Gastroesophageal sphincter (tissue), 3 donors: ENCODE measurements at regions not wholly inside any gene's neighbourhood (a gene's known extent, or its start where the extent isn't known, plus 50 kb on each side); places are given as distances from the start of the nearest gene placed in this dataset.

Experiments
- EP300 ChIP-seq: sonication (generic); formaldehyde crosslinking; IDR thresholded peaks from one replicate; pipeline ENCODE4 v1.6.1; 2017; ENCODE audit warnings: antibody characterized with exemption, mild to moderate bottlenecking
- TF ChIP-seq, protein P1 (sequence below), 4 experiments: fragments of 200-600 bp in 2 of 4; fragments of 450-650 bp in 2 of 4; sonication (generic) in 1 of 4; IDR thresholded peaks; one replicate each; pipeline ENCODE4 v1.5.1; 2017 to 2019; ENCODE audit warnings: antibody characterized with exemption in 4 of 4, mild to moderate bottlenecking in 2 of 4, moderate library complexity in 2 of 4

DNA sequence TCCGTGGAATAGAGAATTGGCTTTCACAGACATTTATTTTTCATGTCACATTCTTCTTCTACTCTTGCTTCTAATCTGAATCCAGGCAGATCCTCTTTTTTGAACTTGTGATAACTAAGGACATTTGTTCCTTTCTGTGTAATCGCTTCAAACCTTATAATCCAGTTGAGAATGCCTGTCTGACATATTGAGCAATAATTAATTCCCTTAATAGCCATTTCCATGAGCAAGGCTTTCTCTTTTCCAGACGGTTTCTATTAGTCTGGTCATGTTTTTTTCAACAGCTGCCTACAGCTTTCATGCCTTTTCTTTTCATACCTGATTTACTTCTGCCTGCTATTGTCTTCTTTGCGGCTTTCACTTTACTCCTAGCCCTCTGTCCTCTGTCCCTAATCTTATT, 163.4 kb downstream of the CYYR1 start:
- no peak for TF ChIP-seq EP300
- TF ChIP-seq, protein P1, sequence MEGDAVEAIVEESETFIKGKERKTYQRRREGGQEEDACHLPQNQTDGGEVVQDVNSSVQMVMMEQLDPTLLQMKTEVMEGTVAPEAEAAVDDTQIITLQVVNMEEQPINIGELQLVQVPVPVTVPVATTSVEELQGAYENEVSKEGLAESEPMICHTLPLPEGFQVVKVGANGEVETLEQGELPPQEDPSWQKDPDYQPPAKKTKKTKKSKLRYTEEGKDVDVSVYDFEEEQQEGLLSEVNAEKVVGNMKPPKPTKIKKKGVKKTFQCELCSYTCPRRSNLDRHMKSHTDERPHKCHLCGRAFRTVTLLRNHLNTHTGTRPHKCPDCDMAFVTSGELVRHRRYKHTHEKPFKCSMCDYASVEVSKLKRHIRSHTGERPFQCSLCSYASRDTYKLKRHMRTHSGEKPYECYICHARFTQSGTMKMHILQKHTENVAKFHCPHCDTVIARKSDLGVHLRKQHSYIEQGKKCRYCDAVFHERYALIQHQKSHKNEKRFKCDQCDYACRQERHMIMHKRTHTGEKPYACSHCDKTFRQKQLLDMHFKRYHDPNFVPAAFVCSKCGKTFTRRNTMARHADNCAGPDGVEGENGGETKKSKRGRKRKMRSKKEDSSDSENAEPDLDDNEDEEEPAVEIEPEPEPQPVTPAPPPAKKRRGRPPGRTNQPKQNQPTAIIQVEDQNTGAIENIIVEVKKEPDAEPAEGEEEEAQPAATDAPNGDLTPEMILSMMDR (IDR thresholded peaks at IDR 0.05) = no peak
